H1 (cell line): ENCODE measurements at regions not wholly inside any gene's neighbourhood (a gene's known extent, or its start where the extent isn't known, plus 50 kb on each side); places are given as distances from the start of the nearest gene placed in this dataset.

ENCODE experiments used
- CTCF ChIA-PET: fragments of 300-600 bp; sonication (Branson Sonifier 250); formaldehyde crosslinking; loops from one replicate; lab custom pipeline; 2021; ENCODE audit not compliant: partially characterized antibody; lab: Charles Lee
- POLR2A ChIA-PET: fragments of 300-600 bp; sonication (Branson Sonifier 250); formaldehyde crosslinking; loops from one replicate; lab custom pipeline; 2021; ENCODE audit warnings: inconsistent platforms; ENCODE audit not compliant: partially characterized antibody; lab: Charles Lee
- DNase-seq, 2 experiments: peaks; one replicate each; pipeline versions ENCODE4 v3.0.0 to v3.0.0-alpha.2; 2010 to 2022; ENCODE audit warnings: low spot score in 2 of 2, low read depth in 1 of 2, mixed read lengths in 1 of 2
- FAIRE-seq: peaks from 2 replicates; lab custom pipeline; 2011; peaks lifted over from hg19 to GRCh38; lab: Jason Lieb, UNC
- H2AFZ ChIP-seq: 2 replicates; pipeline ENCODE4 v1.8.1; 2012; ENCODE audit warnings: low read length, inconsistent platforms
- H2AK5ac ChIP-seq: 2 replicates; pipeline ENCODE4 v1.6.1; 2013; ENCODE audit warnings: low read depth, low read length
- H2BK120ac ChIP-seq: replicated peaks from 2 replicates; pipeline ENCODE3; 2013; ENCODE audit warnings: low read depth, low read length, inconsistent platforms
- H2BK12ac ChIP-seq: 2 replicates; pipeline ENCODE4 v1.6.1; 2013; ENCODE audit warnings: low read depth, low read length
- H2BK15ac ChIP-seq: 2 replicates; pipeline ENCODE4 v1.6.1; 2013; ENCODE audit warnings: low read length
- H2BK20ac ChIP-seq: 2 replicates; pipeline ENCODE4 v1.6.1; 2013; ENCODE audit warnings: low read length
- H2BK5ac ChIP-seq: 2 replicates; pipeline ENCODE4 v1.6.1; 2013; ENCODE audit warnings: low read depth, low read length
- H3K14ac ChIP-seq: 2 replicates; pipeline ENCODE4 v1.6.1; 2013; ENCODE audit warnings: inconsistent platforms; ENCODE audit not compliant: insufficient read length
- H3K18ac ChIP-seq: 2 replicates; pipeline ENCODE4 v1.6.1; 2013; ENCODE audit warnings: low read length; ENCODE audit errors: extremely low read depth
- H3K23ac ChIP-seq: 2 replicates; pipeline ENCODE4 v1.6.1; 2013; ENCODE audit warnings: inconsistent platforms; ENCODE audit not compliant: insufficient read length
- H3K23me2 ChIP-seq: 2 replicates; pipeline ENCODE4 v1.6.1; 2013; ENCODE audit warnings: low read depth, low read length
- H3K27ac ChIP-seq: 2 replicates; pipeline ENCODE4 v1.6.1; 2011; ENCODE audit warnings: low read depth, low read length, inconsistent platforms
- H3K27me3 ChIP-seq, 4 experiments: replicated peaks in 1 of 4; 1 replicate in 1 of 4; 2 replicates in 3 of 4; pipeline versions ENCODE4 v1.6.1 to v1.8.1; 2011 to 2013; ENCODE audit warnings: low read length in 3 of 4, mild to moderate bottlenecking in 3 of 4, inconsistent platforms in 2 of 4, mixed read lengths in 2 of 4, moderate library complexity in 1 of 4; ENCODE audit not compliant: control insufficient read depth in 3 of 4, insufficient read depth in 3 of 4; ENCODE audit errors: extremely low read depth in 1 of 4
- H3K36me3 ChIP-seq, 4 experiments: 2 replicates each; pipeline versions ENCODE4 v1.6.1 to v1.8.1; 2011 to 2013; ENCODE audit warnings: mild to moderate bottlenecking in 4 of 4, low read length in 3 of 4, moderate library complexity in 2 of 4, control low read depth in 1 of 4, inconsistent platforms in 1 of 4; ENCODE audit not compliant: insufficient read depth in 4 of 4, control insufficient read depth in 2 of 4
- H3K4ac ChIP-seq: replicated peaks from 2 replicates; pipeline ENCODE3; 2013; ENCODE audit warnings: low read length, low read depth, mixed read lengths, inconsistent platforms; ENCODE audit not compliant: insufficient read length
- H3K4me1 ChIP-seq, 4 experiments: replicated peaks in 1 of 4; 1 replicate in 1 of 4; 2 replicates in 3 of 4; pipeline versions ENCODE4 v1.6.1 to v1.8.1; 2011 to 2013; ENCODE audit warnings: low read length in 3 of 4, inconsistent platforms in 2 of 4, mixed read lengths in 1 of 4; ENCODE audit not compliant: insufficient read depth in 4 of 4, control insufficient read depth in 3 of 4
- H3K4me2 ChIP-seq, 2 experiments: 2 replicates each; pipeline versions ENCODE4 v1.6.1 to v1.8.1; 2011 to 2013; ENCODE audit warnings: low read depth in 2 of 2, low read length in 2 of 2, control low read depth in 1 of 2, inconsistent platforms in 1 of 2, mild to moderate bottlenecking in 1 of 2; ENCODE audit not compliant: insufficient read depth in 1 of 2
- H3K4me3 ChIP-seq, 4 experiments: fragments of 200-600, 300-600 bp in 1 of 4; sonication (generic), shearing (Covaris generic), sonication (Bioruptor Twin) in 1 of 4; 2 replicates each; pipeline versions ENCODE4 v1.5.1 to v1.8.1; 2011 to 2016; ENCODE audit warnings: low read length in 4 of 4, low read depth in 3 of 4, control low read depth in 2 of 4, inconsistent platforms in 2 of 4, mild to moderate bottlenecking in 2 of 4, mixed read lengths in 1 of 4, moderate library complexity in 1 of 4; ENCODE audit not compliant: insufficient read depth in 2 of 4; ENCODE audit errors: extremely low read depth in 1 of 4
- H3K56ac ChIP-seq: replicated peaks from 2 replicates; pipeline ENCODE3; 2013; ENCODE audit warnings: low read depth, mild to moderate bottlenecking, mixed read lengths, low read length, inconsistent platforms; ENCODE audit not compliant: insufficient read length
- H3K79me1 ChIP-seq: 2 replicates; pipeline ENCODE4 v1.6.1; 2013; ENCODE audit warnings: low read depth, low read length, control low read depth
- H3K79me2 ChIP-seq, 2 experiments: 2 replicates each; pipeline versions ENCODE4 v1.6.1 to v1.8.1; 2012 to 2013; ENCODE audit warnings: low read length in 2 of 2, mild to moderate bottlenecking in 2 of 2, inconsistent platforms in 1 of 2; ENCODE audit not compliant: insufficient read depth in 2 of 2, control insufficient read depth in 1 of 2
- H3K9ac ChIP-seq, 4 experiments: replicated peaks in 1 of 4; 1 replicate in 1 of 4; 2 replicates in 3 of 4; pipeline versions ENCODE4 v1.6.1 to v1.8.1; 2011 to 2013; ENCODE audit warnings: low read depth in 3 of 4, low read length in 3 of 4, control low read depth in 2 of 4, mild to moderate bottlenecking in 2 of 4, moderate library complexity in 2 of 4, inconsistent platforms in 1 of 4; ENCODE audit errors: extremely low read depth in 1 of 4
- H3K9me3 ChIP-seq, 2 experiments: 2 replicates each; pipeline versions ENCODE4 v1.6.1 to v1.8.1; 2012 to 2013; ENCODE audit warnings: mild to moderate bottlenecking in 2 of 2, moderate library complexity in 2 of 2, control low read depth in 1 of 2, inconsistent platforms in 1 of 2, low read depth in 1 of 2, low read length in 1 of 2, mixed read lengths in 1 of 2; ENCODE audit not compliant: insufficient read depth in 2 of 2
- H4K20me1 ChIP-seq, 2 experiments: replicated peaks in 1 of 2; 2 replicates each; pipeline versions ENCODE3 to v1.8.1; 2011 to 2013; ENCODE audit warnings: inconsistent platforms in 2 of 2, low read length in 2 of 2, mild to moderate bottlenecking in 1 of 2; ENCODE audit not compliant: insufficient read depth in 2 of 2, control insufficient read depth in 1 of 2
- H4K5ac ChIP-seq: 2 replicates; pipeline ENCODE4 v1.6.1; 2013; ENCODE audit warnings: low read length, low read depth, mixed read lengths, inconsistent platforms; ENCODE audit not compliant: insufficient read length
- H4K8ac ChIP-seq: 2 replicates; pipeline ENCODE4 v1.8.0; 2013; ENCODE audit warnings: mild to moderate bottlenecking, moderate library complexity, low read length, inconsistent platforms; ENCODE audit not compliant: insufficient read depth; ENCODE audit errors: extremely low read depth
- H4K91ac ChIP-seq: replicated peaks from 2 replicates; pipeline ENCODE3; 2013; ENCODE audit warnings: low read length, mixed read lengths, inconsistent platforms; ENCODE audit not compliant: insufficient read length
- BACH1 ChIP-seq: IDR thresholded peaks from 2 replicates; pipeline ENCODE4 v1.6.1; 2012; ENCODE audit warnings: low read length, improper control_type of control experiment
- CREB1 ChIP-seq: IDR thresholded peaks from 2 replicates; pipeline ENCODE4 v1.6.1; 2012; ENCODE audit warnings: inconsistent platforms
- HDAC2 ChIP-seq, 2 experiments: fragments of 300-600 bp in 1 of 2; sonication (generic) in 1 of 2; IDR thresholded peaks; 2 replicates each; pipeline ENCODE4 v1.6.1; 2011 to 2012; ENCODE audit warnings: low read depth in 2 of 2, low read length in 2 of 2, mild to moderate bottlenecking in 2 of 2, moderate library complexity in 2 of 2, borderline replicate concordance in 1 of 2, inconsistent platforms in 1 of 2
- HDAC6 ChIP-seq: IDR thresholded peaks from one replicate; pipeline ENCODE4 v1.7.1; 2012; ENCODE audit warnings: low read depth, mild to moderate bottlenecking, inconsistent platforms, low read length, moderate library complexity
- JUN ChIP-seq: IDR thresholded peaks from 2 replicates; pipeline ENCODE4 v1.6.1; 2011; ENCODE audit warnings: low read depth, mild to moderate bottlenecking, improper control_type of control experiment, low read length
- KDM1A ChIP-seq: fragments of 200-600, 300-600 bp; sonication (generic); IDR thresholded peaks from 2 replicates; pipeline ENCODE4 v1.7.1; 2016; ENCODE audit warnings: mild to moderate bottlenecking, low read length, borderline replicate concordance
- NRF1 ChIP-seq: IDR thresholded peaks from 2 replicates; pipeline ENCODE4 v1.6.1; 2011; ENCODE audit warnings: mild to moderate bottlenecking, low read depth, low read length, improper control_type of control experiment
- PHF8 ChIP-seq: fragments of 200-600 bp; sonication (generic); conservative IDR thresholded peaks from 2 replicates; pipeline ENCODE4 v1.7.1; 2012; ENCODE audit warnings: low read depth, mild to moderate bottlenecking, inconsistent platforms, low read length, moderate library complexity
- POLR2AphosphoS5 ChIP-seq: IDR thresholded peaks from 2 replicates; pipeline ENCODE4 v1.6.1; 2011; ENCODE audit warnings: low read depth, low read length
- SIRT6 ChIP-seq: IDR thresholded peaks from one replicate; pipeline ENCODE4 v1.7.1; 2012; ENCODE audit warnings: low read length, inconsistent platforms
- SP2 ChIP-seq: IDR thresholded peaks from 2 replicates; pipeline ENCODE4 v1.6.1; 2012; ENCODE audit warnings: mild to moderate bottlenecking, low read length, inconsistent platforms
- SP4 ChIP-seq: IDR thresholded peaks from 2 replicates; pipeline ENCODE4 v1.6.1; 2012; ENCODE audit warnings: low read length, inconsistent platforms
- SRF ChIP-seq: IDR thresholded peaks from 2 replicates; pipeline ENCODE4 v1.6.1; 2011; ENCODE audit warnings: mild to moderate bottlenecking, low read depth, low read length, moderate library complexity
- USF2 ChIP-seq: IDR thresholded peaks from 2 replicates; pipeline ENCODE4 v1.6.1; 2011; ENCODE audit warnings: low read length, improper control_type of control experiment
- YY1 ChIP-seq: IDR thresholded peaks from 2 replicates; pipeline ENCODE4 v1.6.1; 2011; ENCODE audit warnings: low read depth, mild to moderate bottlenecking, low read length
- WGBS, 2 experiments: shearing (Covaris generic) in 1 of 2; methylation state at CpG; one replicate each; pipeline versions ENCODE4 v1.1.6 to v1.1.7; 2013 to 2015; ENCODE audit warnings: low lambda C conversion rate in 2 of 2, mixed read lengths in 2 of 2, inconsistent platforms in 1 of 2, low coverage in 1 of 2, missing lambda C conversion rate in 1 of 2; ENCODE audit not compliant: insufficient replicate concordance in 2 of 2, insufficient coverage in 1 of 2, insufficient read length in 1 of 2; ENCODE audit errors: extremely low coverage in 1 of 2, missing lambda C conversion rate in 1 of 2; 5-methylcytosine and 5-hydroxymethylcytosine counted together

GRCh38 chrX:10352536-10352935, 195.8 kb downstream of the CLCN4 start:
- Histone ChIP-seq H3K4me1 (no peaks in the 10 kb centered on the region), H4K8ac (no peak overlapping the region), H4K20me1 (no peaks in the 10 kb centered on the region), H2BK5ac (no peak overlapping the region), H3K23ac (no peak overlapping the region), H3K56ac (no peak overlapping the region), H2AFZ (no peak overlapping the region), H2AK5ac (no peak overlapping the region), H4K91ac (no peak overlapping the region), H2BK20ac (no peak overlapping the region), H3K4me3 (no peak overlapping the region), H3K9ac (no peak overlapping the region), H3K79me1 (no peaks in the 10 kb centered on the region), H3K14ac (no peak overlapping the region), H3K23me2 (no peaks in the 10 kb centered on the region), H3K4ac (no peak overlapping the region), H2BK12ac (no peak overlapping the region), H3K4me2 (no peak overlapping the region), H3K79me2 (no peaks in the 10 kb centered on the region), H3K9me3 (no peaks in the 10 kb centered on the region), H3K36me3 (no peaks in the 10 kb centered on the region), H3K27me3 (no peaks in the 10 kb centered on the region), H4K5ac (no peak overlapping the region), H2BK120ac (no peak overlapping the region), H3K18ac (no peak overlapping the region), H2BK15ac (no peak overlapping the region), H3K27ac (no peak overlapping the region)
- no peak for DNase-seq
- WGBS, 2 experiments: 73% methylated on average over 1 of the region's 1 CpG; no CpG with 5 or more reads in 1 of the 2 experiments
- TF ChIP-seq POLR2AphosphoS5 (no peak), YY1 (no peak), SIRT6 (no peak), HDAC6 (no peak), JUN (no peak), HDAC2 (IDR thresholded peaks at IDR 0.05; ENCODE audit: borderline replicate concordance in 1 of 2, low read depth in 2 of 2, low read length in 2 of 2) (no peak), BACH1 (no peak), USF2 (no peak), KDM1A (no peak), NRF1 (no peak), PHF8 (no peak), SP2 (no peak), SRF (no peak), SP4 (no peak), CREB1 (no peak)
- ChIA-PET CTCF (no interaction called here), POLR2A (no interaction called here)
- FAIRE-seq: no peak
